Right atrium auricular region (tissue), 2 donors: ENCODE measurements at regions not wholly inside any gene's neighbourhood (a gene's known extent, or its start where the extent isn't known, plus 50 kb on each side); places are given as distances from the start of the nearest gene placed in this dataset.

Experiments used
- DNase-seq: peaks from one replicate; pipeline ENCODE4 v3.0.0-alpha.2; 2019; ENCODE audit warnings: low spot score
- H3K27ac ChIP-seq, 2 donors: fragments of 200-600 bp; sonication (generic); 1 replicate in 1 of 2; 2 replicates in 1 of 2; pipeline ENCODE4 v1.5.1; 2016 to 2019
- H3K27me3 ChIP-seq, 2 donors: fragments of 200-600 bp; sonication (generic); one replicate each; pipeline versions ENCODE4 v1.5.1 to v1.6.0; 2017 to 2019
- H3K36me3 ChIP-seq: fragments of 200-600 bp; sonication (generic); one replicate; pipeline ENCODE4 v1.5.1; 2016
- H3K4me1 ChIP-seq, 2 donors: fragments of 200-600 bp; sonication (generic); one replicate each; pipeline versions ENCODE4 v1.5.1 to v1.6.0; 2017 to 2019
- H3K4me3 ChIP-seq, 2 donors: fragments of 200-600 bp; sonication (generic); 1 replicate in 1 of 2; 2 replicates in 1 of 2; pipeline ENCODE4 v1.5.1; 2017 to 2019; ENCODE audit warnings: mild to moderate bottlenecking in 1 of 2, moderate library complexity in 1 of 2
- H3K9me3 ChIP-seq, 2 donors: fragments of 200-600 bp; sonication (generic); one replicate each; pipeline ENCODE4 v1.5.1; 2019
- CTCF ChIP-seq, 2 donors: fragments of 200-600 bp; sonication (generic); IDR thresholded peaks; one replicate each; pipeline ENCODE4 v1.5.1; 2019; ENCODE audit warnings: antibody characterized with exemption in 2 of 2

DNA sequence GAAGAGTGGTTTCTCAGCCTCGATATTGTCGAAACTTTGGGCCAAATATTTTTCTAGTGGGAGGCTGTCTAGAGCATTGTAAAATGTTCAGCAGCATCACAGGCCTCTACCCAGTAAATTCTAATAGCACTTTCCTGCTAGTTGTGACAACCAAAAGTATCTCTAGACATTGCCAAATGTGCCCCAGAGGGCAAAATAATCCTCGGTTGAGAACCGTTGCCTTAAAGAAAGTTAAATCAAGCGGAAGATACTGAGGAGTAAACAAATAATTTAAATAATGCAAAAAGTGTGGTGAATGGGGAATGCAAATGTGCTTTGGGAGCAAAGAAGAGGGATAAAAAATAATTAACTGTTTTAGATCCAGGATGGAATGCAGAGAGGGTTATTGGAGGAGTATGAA is 106.4 kb upstream of the ASCC3 start:
- Histone ChIP-seq H3K9me3 (no peaks in the 10 kb centered on the region), H3K27me3 (no peaks in the 10 kb centered on the region), H3K4me1 (no peaks in the 10 kb centered on the region), H3K4me3 (no peak overlapping the region), H3K27ac (no peak overlapping the region), H3K36me3 (no peaks in the 10 kb centered on the region)
- DNase-seq = no peak
- no peak for TF ChIP-seq CTCF (IDR thresholded peaks at IDR 0.05)

- no peaks in the 10 kb centered on the region for H3K36me3 ChIP-seq
- H3K4me3 ChIP-seq = no peak overlapping the region
- H3K9me3 ChIP-seq = no peaks in the 10 kb centered on the region
- no peak overlapping the region for H3K27ac ChIP-seq
- H3K27me3 ChIP-seq = no peaks in the 10 kb centered on the region
- no peak for TF ChIP-seq CTCF (IDR thresholded peaks at IDR 0.05)
- H3K4me1 ChIP-seq = no peaks in the 10 kb centered on the region
- no peak for DNase-seq
Observed at GRCh38 chr6:100988391-100988984, 107.4 kb upstream of the ASCC3 start.

DNA sequence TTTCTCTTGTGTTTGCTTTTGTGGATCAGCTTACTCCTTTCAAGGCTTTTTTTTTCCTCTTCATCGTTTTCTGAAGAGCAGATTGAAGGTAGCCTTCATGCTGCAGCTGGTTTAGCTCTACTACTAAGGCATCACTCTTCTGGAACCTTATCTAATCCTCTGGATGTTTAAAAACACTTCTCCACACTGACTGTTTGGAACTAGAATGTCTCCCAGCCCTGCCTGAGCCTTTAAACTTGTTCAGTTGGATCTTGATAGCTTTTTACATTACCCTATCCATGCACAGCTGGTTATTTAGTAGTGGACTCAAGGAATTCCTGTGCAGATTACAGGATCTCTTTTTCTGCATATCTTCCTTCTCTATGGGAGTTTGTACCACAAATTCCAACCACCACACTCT is 108.9 kb upstream of the ASCC3 start:
- H3K27ac ChIP-seq = no peak overlapping the region
- DNase-seq = no peak
- no peaks in the 10 kb centered on the region for H3K36me3 ChIP-seq
- no peaks in the 10 kb centered on the region for H3K27me3 ChIP-seq
- no peak for TF ChIP-seq CTCF (IDR thresholded peaks at IDR 0.05)
- no peaks in the 10 kb centered on the region for H3K4me1 ChIP-seq
- no peaks in the 10 kb centered on the region for H3K9me3 ChIP-seq
- H3K4me3 ChIP-seq = no peak overlapping the region

- H3K4me3 ChIP-seq = no peak overlapping the region
- no peak for TF ChIP-seq CTCF (IDR thresholded peaks at IDR 0.05)
Observed at GRCh38 chr6:100996409-100996808, 115.3 kb upstream of the ASCC3 start.

DNA sequence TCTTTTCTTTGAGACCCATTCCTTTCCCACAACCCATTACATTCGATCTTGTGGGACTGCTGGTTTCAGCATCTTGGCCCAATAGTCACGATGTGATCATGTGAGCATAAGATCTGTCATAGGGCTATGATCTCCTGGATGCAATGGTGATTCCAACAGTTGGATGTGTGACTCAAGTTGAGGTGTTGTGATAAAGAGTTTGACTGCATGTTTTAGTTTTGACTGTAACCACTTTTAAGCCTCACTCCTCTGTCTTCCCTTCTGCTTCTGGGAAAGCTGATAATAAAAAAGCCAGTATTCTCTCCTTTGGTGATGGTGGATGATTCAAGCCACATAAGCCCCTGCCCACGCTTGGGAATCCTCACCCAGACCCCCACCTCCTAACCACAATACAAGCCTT is 117.0 kb upstream of the ASCC3 start:
- H3K4me1 ChIP-seq = no peaks in the 10 kb centered on the region
- TF ChIP-seq CTCF (IDR thresholded peaks at IDR 0.05) = no peak
- DNase-seq = no peak
- no peaks in the 10 kb centered on the region for H3K27me3 ChIP-seq
- peaks cover 0 to 7% of the 10 kb centered on the region in 2 donors for H3K9me3 ChIP-seq
- H3K36me3 ChIP-seq = no peaks in the 10 kb centered on the region
- no peak overlapping the region for H3K4me3 ChIP-seq
- H3K27ac ChIP-seq = no peak overlapping the region

More at GRCh38 chr6:100996409-100996808, 115.3 kb upstream of the ASCC3 start:
- H3K36me3 ChIP-seq = no peaks in the 10 kb centered on the region
- no peaks in the 10 kb centered on the region for H3K9me3 ChIP-seq
- no peak for DNase-seq
- no peaks in the 10 kb centered on the region for H3K4me1 ChIP-seq
- H3K27me3 ChIP-seq = no peaks in the 10 kb centered on the region
- H3K27ac ChIP-seq = no peak overlapping the region

DNA sequence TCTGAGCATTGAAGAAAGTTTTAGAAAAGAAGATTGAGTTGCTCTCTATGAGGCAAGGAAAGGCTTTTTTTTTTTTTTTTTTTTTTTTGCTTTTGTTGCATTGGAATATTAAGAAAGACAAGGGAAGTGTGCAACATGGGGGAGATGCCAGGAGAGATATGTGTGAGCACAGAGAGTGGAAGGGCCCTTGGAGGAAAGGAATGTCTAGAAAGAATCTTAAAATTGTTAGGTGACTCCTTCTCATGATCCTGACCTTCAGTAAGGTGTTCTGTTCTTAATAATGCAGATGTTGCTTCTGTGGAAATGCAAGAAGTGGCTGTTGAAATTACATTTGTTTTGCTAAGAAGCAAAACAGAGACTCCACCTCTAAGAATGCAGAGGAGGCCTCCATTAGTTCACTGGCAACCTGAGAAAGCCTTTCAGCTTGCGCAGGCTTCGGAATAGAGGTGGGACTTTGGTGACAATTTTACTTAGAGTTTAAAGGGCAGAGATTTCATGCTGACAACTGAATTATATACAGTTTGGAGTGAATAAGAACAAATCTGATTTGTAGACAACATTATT is 118.0 kb upstream of the ASCC3 start:
- Histone ChIP-seq H3K36me3 (no peaks in the 10 kb centered on the region), H3K27me3 (no peaks in the 10 kb centered on the region), H3K4me1 (no peaks in the 10 kb centered on the region), H3K27ac (no peak overlapping the region), H3K4me3 (no peak overlapping the region), H3K9me3 (peaks cover 0 to 13% of the 10 kb centered on the region in 2 donors)
- TF ChIP-seq CTCF (IDR thresholded peaks at IDR 0.05) = no peak
- no peak for DNase-seq
